ENCODE measurements at regions not wholly inside any gene's neighbourhood (a gene's known extent, or its start where the extent isn't known, plus 50 kb on each side); places are given as distances from the start of the nearest gene placed in this dataset.

DNA sequence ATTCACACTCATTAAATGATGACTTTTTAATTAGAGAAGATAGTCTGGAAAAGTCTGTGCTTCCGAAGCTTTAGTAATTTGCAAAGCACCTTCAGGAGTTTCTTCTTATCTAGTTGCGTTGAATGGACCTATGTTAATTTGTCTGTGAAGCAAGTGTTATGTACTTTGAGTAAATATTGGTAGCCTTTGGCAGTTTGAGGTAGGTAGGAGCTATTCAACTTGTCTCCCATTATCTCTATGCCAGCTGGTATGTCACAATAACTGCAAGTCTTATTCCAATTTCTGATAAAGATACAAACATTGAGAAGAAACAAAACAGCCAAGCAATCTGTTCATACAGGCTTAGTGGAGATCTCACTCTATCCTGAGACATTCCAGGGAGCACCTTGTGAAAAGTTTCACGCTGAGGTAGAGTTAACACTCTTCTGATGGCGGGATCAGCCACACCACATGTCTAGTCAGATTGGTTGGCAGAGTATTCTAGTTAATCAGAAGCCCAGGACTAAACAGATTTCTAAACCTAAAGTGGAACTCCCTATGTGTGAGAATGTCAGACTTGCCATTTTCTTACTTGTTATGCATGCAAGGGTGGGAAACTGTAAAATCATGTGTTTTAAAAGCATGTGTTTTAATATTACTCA is 219.8 kb upstream of the MANEA start:
- H3K4me3 ChIP-seq (replicated peaks; ENCODE audit: low read depth, low read length), result no peak overlapping the region
- TF ChIP-seq, protein P1, sequence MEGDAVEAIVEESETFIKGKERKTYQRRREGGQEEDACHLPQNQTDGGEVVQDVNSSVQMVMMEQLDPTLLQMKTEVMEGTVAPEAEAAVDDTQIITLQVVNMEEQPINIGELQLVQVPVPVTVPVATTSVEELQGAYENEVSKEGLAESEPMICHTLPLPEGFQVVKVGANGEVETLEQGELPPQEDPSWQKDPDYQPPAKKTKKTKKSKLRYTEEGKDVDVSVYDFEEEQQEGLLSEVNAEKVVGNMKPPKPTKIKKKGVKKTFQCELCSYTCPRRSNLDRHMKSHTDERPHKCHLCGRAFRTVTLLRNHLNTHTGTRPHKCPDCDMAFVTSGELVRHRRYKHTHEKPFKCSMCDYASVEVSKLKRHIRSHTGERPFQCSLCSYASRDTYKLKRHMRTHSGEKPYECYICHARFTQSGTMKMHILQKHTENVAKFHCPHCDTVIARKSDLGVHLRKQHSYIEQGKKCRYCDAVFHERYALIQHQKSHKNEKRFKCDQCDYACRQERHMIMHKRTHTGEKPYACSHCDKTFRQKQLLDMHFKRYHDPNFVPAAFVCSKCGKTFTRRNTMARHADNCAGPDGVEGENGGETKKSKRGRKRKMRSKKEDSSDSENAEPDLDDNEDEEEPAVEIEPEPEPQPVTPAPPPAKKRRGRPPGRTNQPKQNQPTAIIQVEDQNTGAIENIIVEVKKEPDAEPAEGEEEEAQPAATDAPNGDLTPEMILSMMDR (IDR thresholded peaks at IDR 0.05; ENCODE audit: low read length, missing control alignments), result no peak
- no peak for DNase-seq (ENCODE audit: low read depth)

DNA sequence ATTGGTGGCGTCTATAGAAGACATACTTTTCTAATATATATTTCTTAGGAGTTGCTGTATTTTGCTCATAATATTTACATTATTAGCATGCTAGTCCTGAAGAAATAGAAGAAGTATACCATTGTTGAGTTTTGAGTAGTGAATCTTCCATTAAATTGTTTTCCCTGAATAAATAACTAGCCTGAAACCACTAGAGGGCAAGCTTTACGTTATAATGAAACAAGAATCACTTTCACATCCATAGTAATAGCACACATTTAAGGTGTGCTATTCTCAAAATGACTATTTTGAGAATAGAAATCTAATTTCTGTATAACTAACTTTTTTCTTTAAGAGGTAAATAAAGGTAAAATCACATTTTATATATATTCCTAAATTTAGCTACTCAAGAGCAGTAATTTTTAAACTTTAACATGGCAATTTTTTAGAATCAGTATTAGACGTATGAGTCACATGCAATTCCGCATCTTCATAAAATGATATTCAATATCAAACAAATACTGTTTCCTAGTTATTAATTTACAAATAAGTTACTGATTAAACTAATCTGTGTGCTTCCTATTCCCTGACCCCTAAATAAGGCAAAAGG is 213.2 kb upstream of the MANEA start:
- peak; percentile 20 for DNase-seq (ENCODE audit: low read depth)
- H3K4me3 ChIP-seq (replicated peaks; ENCODE audit: low read depth, low read length), result no peak overlapping the region
- TF ChIP-seq, protein P1 (IDR thresholded peaks at IDR 0.05; ENCODE audit: low read length, missing control alignments), result peak; percentile 28

DNA sequence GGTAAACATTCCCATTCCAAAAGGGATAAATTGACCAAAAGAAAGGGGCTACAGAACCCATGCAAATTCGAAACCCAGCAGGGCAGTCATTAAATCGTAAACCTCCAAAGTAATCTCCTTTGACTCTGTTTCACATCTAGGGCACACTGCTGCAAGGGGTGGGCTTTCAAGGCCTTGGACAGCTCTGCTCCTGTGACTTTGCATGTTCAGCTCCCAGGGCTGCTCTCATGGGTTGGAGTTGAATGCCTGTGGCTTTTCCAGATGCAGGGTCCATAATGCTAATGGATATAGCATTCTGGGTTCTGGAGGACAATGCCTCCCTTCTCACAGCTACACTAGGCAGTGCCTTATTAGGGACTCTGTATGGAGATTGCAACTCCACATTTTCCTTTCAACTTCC is 211.9 kb upstream of the MANEA start:
- TF ChIP-seq, protein P1 (IDR thresholded peaks at IDR 0.05; ENCODE audit: low read length, missing control alignments), result no peak
- no peak overlapping the region for H3K4me3 ChIP-seq (replicated peaks; ENCODE audit: low read depth, low read length)
- DNase-seq (ENCODE audit: low read depth), result no peak

DNA sequence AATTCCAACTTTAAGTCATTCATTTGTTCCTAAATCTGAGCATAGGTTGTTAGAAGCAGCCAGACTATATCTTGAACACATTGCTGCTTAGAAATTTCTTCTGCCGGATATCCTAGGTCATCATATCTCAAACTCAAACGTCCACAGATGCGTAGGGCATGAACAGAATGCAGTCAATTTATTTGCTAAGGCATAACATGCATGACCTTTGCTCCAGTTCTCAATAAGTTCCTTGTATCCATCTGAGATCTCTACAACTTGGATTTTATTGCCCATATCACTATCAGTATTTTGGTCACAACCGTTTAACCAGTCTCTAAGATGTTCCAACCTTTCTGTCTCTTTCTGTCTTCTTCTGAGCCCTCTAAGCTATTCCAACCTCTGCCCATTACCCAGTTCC is 210.9 kb upstream of the MANEA start:
- DNase-seq (ENCODE audit: low read depth), result no peak
- no peak overlapping the region for H3K4me3 ChIP-seq (replicated peaks; ENCODE audit: low read depth, low read length)
- TF ChIP-seq, protein P1 (IDR thresholded peaks at IDR 0.05; ENCODE audit: low read length, missing control alignments), result no peak

DNA sequence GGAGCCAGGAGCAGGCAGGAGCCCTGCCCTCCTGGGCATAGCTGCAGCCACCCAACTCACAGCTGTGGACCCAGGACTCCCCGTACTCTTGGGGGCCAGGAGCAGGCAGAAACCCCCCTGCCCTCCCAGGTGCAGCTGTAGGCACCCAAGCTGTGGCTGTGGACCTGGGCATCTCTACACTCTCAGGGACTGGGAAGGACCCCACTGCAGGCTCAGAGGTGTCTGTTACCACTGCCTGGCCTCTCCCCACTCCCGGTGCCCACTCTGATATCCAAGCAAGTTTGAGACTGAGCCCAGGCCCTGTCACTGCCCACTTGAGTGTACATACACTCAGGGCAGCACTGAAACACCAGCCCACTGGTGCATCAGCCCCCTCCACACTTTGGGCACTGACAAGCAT is 193.5 kb upstream of the MANEA start:
- H3K4me3 ChIP-seq (replicated peaks; ENCODE audit: low read depth, low read length), result no peak overlapping the region
- no peak for DNase-seq (ENCODE audit: low read depth)
- TF ChIP-seq, protein P1 (IDR thresholded peaks at IDR 0.05; ENCODE audit: low read length, missing control alignments), result no peak

DNA sequence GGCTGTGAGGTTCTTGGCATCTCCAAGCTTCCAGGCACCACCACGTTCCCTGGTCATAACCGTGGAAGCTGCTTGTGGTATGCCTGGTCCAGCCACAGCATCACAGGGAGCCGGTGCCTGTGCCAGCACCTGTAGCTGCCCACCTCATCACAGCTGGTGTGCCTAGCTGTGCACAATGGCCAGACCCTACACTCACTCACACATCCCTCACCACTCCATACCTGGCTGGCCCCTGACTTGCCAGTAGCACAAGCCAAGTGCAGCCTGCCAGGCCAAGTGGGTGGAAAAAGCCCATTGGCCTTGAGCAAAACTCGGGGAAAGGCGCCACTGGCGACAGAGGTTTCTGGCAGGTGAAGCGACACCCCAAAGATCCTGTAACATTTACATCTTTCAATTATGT is 192.3 kb upstream of the MANEA start:
- TF ChIP-seq, protein P1 (IDR thresholded peaks at IDR 0.05; ENCODE audit: low read length, missing control alignments), result no peak
- DNase-seq (ENCODE audit: low read depth), result no peak
- H3K4me3 ChIP-seq (replicated peaks; ENCODE audit: low read depth, low read length), result no peak overlapping the region

DNA sequence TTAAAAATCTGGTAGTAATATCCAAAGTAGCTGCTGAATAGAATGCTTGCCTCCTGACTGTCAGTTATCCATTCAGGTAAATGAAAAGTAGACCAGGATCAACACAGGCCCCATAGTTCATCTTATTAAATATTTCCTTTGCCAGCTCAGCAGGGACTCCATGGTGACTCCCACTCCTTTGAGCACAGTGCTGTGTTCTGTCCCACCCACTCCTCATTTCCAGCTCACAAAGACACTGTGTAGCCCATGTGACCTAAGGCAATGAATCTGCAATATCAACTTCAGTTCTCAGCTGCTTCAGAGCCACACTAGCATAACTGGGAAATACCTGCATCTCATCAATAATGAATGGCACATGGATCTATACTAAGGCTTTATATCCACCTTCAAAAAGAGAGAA is 189.5 kb upstream of the MANEA start:
- DNase-seq (ENCODE audit: low read depth), result no peak
- no peak overlapping the region for H3K4me3 ChIP-seq (replicated peaks; ENCODE audit: low read depth, low read length)
- TF ChIP-seq, protein P1 (IDR thresholded peaks at IDR 0.05; ENCODE audit: low read length, missing control alignments), result no peak

Measured in fibroblast of pulmonary artery (primary cell).